NB4 (cell line): ENCODE measurements at regions not wholly inside any gene's neighbourhood (a gene's known extent, or its start where the extent isn't known, plus 50 kb on each side); places are given as distances from the start of the nearest gene placed in this dataset.

Experiments
- TF ChIP-seq, protein P1 (sequence below): IDR thresholded peaks from 2 replicates; pipeline ENCODE4 v1.6.1; 2011; ENCODE audit warnings: low read depth, low read length
- TF ChIP-seq, protein P2 (sequence below): IDR thresholded peaks from one replicate; pipeline ENCODE4 v1.5.1; 2012; ENCODE audit warnings: low read depth, low read length

DNA sequence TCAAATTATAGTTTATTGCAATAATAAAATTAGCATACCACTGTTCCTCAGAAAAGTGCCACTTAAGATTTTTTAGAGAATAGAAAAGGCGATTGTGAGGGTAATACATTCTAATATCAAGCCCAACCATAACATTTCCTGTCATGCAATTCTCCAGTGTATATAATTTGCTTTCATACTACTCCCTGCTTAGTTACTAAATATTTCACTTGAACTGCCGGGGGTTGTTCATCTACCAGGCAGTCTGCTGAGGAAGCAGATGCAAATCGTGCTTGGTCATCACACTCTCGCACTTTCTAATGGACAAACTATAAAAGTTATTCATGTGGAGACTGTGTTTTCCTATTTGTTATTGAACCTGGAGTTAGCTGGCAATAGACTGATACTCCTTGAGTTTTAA, 645.6 kb upstream of the CBLB start:
- TF ChIP-seq, protein P1, sequence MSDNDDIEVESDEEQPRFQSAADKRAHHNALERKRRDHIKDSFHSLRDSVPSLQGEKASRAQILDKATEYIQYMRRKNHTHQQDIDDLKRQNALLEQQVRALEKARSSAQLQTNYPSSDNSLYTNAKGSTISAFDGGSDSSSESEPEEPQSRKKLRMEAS: no peak
- TF ChIP-seq, protein P2, sequence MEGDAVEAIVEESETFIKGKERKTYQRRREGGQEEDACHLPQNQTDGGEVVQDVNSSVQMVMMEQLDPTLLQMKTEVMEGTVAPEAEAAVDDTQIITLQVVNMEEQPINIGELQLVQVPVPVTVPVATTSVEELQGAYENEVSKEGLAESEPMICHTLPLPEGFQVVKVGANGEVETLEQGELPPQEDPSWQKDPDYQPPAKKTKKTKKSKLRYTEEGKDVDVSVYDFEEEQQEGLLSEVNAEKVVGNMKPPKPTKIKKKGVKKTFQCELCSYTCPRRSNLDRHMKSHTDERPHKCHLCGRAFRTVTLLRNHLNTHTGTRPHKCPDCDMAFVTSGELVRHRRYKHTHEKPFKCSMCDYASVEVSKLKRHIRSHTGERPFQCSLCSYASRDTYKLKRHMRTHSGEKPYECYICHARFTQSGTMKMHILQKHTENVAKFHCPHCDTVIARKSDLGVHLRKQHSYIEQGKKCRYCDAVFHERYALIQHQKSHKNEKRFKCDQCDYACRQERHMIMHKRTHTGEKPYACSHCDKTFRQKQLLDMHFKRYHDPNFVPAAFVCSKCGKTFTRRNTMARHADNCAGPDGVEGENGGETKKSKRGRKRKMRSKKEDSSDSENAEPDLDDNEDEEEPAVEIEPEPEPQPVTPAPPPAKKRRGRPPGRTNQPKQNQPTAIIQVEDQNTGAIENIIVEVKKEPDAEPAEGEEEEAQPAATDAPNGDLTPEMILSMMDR: no peak
